ENCODE measurements at regions not wholly inside any gene's neighbourhood (a gene's known extent, or its start where the extent isn't known, plus 50 kb on each side); places are given as distances from the start of the nearest gene placed in this dataset.

GRCh38 chr11:15854245-15854644, 502.1 kb downstream of the SOX6 start:
- DNase-seq (ENCODE audit: low spot score in 2 of 2) (no peak), FAIRE-seq (no peak)

DNA sequence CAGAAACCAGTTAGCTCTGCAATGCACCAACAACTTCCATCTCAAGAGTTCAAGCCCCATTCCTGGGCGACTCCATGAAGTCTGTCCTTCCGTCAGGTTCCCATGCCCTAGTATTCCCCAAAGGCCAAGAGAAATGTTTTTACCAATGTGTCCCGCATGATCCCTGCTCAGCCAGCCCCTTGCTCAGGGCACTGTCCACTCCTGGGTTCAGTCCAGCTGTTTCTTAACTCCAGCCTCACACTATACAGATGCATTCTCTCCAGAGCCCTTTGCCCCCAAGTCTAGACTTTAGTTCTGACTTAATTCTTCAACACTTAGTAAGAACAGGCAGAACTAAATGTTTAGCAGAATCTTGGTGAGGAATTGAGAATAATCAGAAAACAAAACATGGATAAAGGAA, 497.5 kb downstream of the SOX6 start:
- no peak for DNase-seq (ENCODE audit: low spot score in 2 of 2)
- no peak for FAIRE-seq

GRCh38 chr11:15859411-15859810, 496.9 kb downstream of the SOX6 start:
- no peak for FAIRE-seq
- no peak for DNase-seq (ENCODE audit: low spot score in 2 of 2)

DNA sequence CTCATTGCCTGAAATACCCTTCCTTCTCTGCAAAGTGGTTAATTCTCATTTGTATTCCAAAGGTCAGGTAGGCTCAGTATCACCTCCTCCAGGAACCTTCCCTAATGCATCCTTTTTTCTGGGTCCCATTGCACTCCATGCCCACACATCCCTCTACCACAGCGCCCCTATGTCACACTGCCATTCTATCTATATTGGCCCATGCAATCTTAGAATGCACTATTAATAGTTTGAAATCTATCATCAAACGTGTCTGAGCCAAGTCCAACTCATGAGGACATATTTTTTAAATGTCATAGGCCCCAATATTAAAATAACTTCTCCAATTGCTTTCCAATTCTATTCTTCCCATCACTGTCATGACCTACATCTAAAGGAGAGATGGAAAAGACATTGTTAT, 495.1 kb downstream of the SOX6 start:
- DNase-seq (ENCODE audit: low spot score in 2 of 2) (no peak), FAIRE-seq (no peak)

DNA sequence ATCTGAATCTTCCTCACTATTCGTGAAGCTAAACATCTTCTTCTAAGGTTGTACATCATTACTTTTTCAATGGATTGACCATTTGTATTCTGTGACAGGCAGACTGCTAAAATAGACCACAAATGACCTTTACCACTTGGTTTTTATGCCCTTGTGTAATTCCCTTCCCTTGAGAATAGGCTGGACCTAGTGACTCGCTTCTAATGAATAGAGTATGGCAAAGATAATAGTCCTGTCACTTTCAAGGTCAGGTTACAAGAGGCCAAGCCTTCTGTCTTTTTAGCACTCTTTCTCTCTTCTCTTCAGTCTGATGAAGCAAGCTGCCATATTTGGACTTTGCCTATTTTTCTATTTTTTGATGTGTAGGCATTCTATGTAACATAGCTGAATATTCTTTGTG, 492.9 kb downstream of the SOX6 start:
- no peak for FAIRE-seq
- no peak for DNase-seq (ENCODE audit: low spot score in 2 of 2)

DNA sequence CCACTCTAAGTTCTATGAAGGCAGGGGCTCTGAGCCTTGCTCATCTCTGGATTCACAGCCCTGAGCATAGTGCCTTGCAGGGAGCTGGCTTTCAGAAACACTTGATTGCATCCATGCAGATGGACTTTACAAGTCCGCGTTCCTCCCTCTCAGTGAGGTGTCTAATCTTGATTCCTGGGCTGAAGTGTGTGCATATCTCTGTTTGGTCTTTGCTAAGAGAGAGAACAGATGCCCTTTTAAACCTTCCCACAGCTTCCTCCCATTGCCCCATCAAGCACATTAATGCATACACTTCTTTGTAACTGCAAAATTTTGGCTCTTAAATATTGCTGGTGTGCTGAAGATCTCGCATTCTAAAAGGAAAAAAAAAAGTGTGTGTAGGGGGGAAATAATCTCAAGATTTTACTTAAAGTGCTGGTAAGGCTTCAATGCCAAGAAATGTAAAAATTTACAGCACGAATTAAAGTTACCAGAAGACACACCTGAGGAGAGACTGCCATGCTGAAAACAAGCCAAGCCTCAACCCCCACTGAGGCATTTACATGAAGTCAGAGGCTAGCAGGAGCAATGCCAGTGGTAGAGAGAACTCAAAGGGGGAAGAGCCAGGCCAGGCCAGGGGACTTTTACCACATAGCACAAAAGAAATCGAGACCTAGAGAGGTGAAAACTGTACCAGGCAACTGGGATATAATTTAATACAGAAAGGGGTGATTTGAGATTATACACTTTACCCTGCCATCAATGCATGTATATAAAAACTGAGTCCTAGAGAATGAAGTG, 492.1 kb downstream of the SOX6 start:
- no peak for DNase-seq (ENCODE audit: low spot score in 2 of 2)
- no peak for FAIRE-seq

DNA sequence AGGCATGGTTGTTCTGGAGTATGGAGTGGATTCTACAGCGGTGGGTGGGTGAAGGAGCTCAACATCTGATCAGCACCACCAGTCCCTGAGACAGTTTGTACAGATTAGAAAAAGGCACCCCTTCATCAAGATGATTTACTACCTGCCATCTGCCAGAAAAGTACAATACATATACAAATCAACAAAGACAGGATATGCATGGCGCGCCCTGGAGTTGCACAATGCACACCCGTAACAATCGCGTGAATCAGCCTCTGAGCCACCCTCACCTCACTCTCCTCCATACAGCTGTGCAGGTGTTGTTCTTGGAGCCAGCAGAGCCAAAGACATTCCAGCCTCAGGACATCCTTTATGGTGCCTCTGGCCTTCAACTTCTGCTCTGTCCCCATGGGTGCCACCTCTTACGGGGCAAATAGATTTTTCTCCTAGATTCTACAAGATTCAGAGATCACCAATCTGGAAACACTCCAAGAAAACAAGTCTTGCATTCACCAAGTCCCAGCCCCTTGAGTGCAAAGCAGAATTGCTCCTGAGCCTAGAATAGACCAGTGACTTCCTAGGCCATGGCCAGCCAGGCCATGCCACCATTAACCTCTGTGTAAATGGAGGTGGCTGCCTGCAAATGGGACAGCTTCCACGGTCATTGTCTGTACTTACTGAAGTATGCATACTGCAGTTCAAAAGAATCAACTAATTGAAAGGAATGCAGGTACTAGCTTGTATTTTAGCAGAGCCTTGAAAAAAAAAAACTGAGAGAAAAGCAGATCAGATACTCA, 490.9 kb downstream of the SOX6 start:
- DNase-seq (ENCODE audit: low spot score in 2 of 2) (no peak), FAIRE-seq (no peak)

DNA sequence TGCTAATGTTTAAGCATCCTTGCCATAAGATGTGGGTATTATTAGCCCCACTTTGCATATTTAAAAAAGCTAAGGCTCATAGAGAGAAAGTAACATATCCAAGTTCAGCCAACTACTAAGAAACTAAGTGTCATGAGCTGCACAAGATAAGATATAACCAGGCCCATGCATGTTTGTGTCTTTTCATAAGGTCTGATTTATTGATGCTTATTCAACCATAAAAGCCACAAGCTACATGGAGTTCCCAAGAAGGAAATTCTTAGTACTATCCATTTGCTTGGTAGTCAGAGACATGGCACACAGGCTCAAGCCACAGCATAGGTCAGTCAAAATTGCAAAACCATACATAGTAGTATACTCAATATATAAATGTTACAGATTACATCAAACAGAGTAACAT, 488.5 kb downstream of the SOX6 start:
- DNase-seq (ENCODE audit: low spot score in 2 of 2): no peak
- no peak for FAIRE-seq

- no peak for DNase-seq (ENCODE audit: low spot score in 2 of 2)
Observed at GRCh38 chr11:15870911-15871310, 485.4 kb downstream of the SOX6 start.

GRCh38 chr11:15871904-15872626, 484.3 kb downstream of the SOX6 start:
- no peak for DNase-seq (ENCODE audit: low spot score in 2 of 2)
- no peak for FAIRE-seq

More at GRCh38 chr11:15870911-15871310, 485.4 kb downstream of the SOX6 start:
- no peak for FAIRE-seq

- DNase-seq (ENCODE audit: low spot score in 2 of 2): no peak
- FAIRE-seq: no peak
Observed at GRCh38 chr11:15873501-15873900, 482.8 kb downstream of the SOX6 start.

DNA sequence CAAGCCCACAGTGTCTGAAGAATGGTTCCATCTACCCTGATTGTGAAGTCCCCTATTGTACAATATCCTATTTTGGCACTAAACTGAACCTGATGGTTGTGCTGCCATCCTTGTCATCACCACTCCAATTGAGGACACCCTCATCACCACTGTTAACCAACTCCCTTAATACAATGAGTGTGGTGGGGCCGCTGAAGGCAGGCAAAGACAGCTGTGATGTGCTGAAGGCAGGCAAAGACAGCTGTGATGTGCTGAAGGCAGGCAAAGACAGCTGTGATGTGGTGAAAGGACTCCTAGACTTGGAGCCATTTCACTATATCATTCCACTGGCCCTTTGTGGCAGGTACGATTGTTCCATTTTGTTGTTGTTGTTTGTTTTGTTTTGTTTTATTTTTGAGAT, 481.6 kb downstream of the SOX6 start:
- no peak for FAIRE-seq
- DNase-seq (ENCODE audit: low spot score in 2 of 2): no peak

DNA sequence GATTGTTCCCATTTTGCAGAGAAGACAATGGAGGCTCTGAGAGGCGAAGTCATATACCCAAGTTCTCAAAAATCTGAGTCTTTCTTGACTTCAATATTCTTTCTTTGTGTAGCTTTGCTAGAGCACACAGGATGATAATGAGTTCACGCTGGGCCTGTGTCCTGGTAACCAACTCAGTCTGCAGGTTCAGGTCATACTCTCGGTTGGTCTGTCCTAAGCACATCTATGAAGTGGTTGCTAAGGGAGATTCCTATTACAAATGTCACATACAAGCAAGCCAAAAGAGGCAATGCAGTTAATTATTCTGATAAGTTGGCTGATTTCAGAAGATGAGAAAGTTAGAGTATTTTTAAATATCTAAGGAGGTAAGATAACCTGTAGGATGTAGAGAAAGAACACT, 481.0 kb downstream of the SOX6 start:
- FAIRE-seq (no peak), DNase-seq (ENCODE audit: low spot score in 2 of 2) (no peak)

- FAIRE-seq (no peak), DNase-seq (ENCODE audit: low spot score in 2 of 2) (no peak)
Observed at GRCh38 chr11:15875943-15876342, 480.4 kb downstream of the SOX6 start.

DNA sequence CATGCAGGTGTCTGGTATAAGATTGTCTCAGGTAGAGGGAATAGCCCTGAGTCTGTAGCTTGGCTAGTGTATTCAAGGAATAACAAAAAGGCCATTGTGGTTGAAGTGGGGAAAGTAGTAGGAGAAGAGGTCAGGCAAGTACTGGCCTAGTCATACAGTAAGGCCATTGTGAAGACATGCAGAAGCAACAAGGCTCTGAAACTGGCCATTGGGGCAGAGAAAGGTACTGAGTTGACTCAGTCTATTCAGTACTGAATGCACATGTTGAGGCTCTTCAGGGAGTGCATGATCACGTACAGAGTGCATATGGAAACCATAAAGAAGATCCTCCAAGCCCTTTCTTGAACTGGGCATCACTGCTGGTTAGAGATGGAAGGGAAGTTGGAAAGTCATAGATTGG, 477.6 kb downstream of the SOX6 start:
- DNase-seq (ENCODE audit: low spot score in 2 of 2) (no peak), FAIRE-seq (no peak)

- FAIRE-seq (no peak), DNase-seq (ENCODE audit: low spot score in 2 of 2) (no peak)
Observed at GRCh38 chr11:15880291-15880690, 476.1 kb downstream of the SOX6 start.

DNA sequence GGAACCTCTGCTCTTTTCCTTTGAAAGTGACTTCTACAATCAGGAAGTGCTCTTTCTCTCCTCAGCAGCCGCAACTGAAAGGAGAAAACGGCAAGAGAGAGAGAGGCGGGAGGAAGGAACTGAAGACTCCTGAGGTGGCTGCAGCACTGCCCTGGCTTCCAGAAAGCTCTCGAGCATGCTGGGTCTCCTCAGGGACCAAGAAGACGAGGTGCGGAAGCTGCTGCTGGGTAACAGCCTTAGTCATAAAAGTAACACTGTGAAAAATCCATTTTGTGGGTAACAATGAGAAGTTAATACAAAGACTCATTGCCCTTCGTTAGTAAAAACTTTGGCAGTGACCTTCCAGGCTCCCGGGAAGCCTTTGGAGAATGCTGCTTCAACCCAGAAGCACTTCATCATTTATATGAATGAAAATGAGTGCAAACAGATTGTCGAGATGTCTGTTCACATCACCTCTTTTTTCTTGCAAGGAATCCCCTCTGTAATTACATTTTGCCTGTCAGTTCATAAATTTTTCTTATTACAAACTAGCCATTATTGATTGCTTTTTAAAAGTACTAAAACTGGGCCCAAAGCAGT, 473.4 kb downstream of the SOX6 start:
- no peak for DNase-seq (ENCODE audit: low spot score in 2 of 2)
- FAIRE-seq: no peak

- DNase-seq (ENCODE audit: low spot score in 2 of 2): no peak
- no peak for FAIRE-seq
Observed at GRCh38 chr11:15883455-15883920, 472.9 kb downstream of the SOX6 start.

DNA sequence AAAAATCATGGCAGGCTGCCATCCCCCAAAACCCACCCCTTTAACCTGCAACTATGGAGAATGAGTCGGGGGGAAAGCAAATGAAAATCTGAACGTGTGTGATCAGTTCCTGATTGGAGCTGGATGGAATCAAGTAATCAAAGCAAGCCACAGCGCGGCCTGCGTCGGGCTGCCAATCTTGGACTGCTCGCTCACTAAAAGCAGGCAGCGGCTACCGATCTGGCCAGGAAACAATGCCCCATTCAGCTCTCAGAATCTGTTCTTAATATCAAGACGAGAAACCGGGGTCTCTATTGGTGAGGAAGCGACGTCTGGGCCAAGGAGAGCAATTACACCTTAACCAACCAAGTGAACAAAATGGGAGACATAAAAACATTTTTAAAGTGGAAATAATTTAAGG, 472.2 kb downstream of the SOX6 start:
- FAIRE-seq: no peak
- DNase-seq (ENCODE audit: low spot score in 2 of 2): no peak

DNA sequence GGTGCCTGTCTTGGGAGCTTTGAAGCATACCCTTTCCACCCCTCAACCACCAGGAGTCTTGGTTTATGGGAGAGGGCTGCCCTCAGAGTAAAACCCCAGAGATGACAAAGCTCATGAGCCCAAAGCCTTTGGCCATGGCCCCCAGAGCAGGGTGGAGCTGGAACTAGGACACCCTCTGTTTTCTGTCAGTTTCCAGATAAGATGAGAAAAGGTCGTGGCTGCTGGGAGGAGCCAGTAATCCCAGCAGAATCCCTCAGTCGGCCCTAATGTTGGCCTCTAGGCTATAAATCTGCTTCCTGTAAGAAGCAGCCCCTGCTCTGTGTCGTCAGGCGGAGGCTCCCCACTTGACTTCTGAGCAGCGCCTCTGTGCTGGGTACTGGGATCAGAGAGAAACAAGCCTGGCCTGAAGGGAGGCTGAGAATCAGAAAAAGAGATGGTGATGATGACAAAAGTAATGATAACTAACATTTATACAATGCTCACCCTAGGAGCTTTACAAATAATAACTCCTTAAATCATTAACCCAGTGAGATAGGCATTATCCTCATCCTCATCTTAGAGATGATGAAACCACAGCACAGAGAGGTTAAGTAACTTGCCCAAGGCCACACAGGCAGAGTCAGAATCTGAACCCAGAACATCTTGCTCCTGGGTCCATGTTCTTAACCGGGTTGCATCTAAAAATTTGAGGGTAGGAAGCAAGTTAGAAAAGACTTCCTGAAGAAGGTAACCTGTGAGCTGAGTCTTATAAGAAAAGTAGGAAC, 471.4 kb downstream of the SOX6 start:
- no peak for FAIRE-seq
- DNase-seq (ENCODE audit: low spot score in 2 of 2): no peak
